T-helper 2 cell treated with Interferon-gamma antibody and Interleukin-4, amounts not matched to agents 100 ng/mL and 5 ng/mL, for 36 hours (primary cell): ENCODE measurements at regions not wholly inside any gene's neighbourhood (a gene's known extent, or its start where the extent isn't known, plus 50 kb on each side); places are given as distances from the start of the nearest gene placed in this dataset.

ENCODE experiments used
- intact Hi-C: fragments of 100-400 bp; cut with micrococcal nuclease; formaldehyde crosslinking; loops from one replicate; pipeline ENCODE4 v1.15.1; 2023

GRCh38 chr11:25863986-25864385, 467.9 kb upstream of the ANO3 start:
- intact Hi-C loops = no loop called here

DNA sequence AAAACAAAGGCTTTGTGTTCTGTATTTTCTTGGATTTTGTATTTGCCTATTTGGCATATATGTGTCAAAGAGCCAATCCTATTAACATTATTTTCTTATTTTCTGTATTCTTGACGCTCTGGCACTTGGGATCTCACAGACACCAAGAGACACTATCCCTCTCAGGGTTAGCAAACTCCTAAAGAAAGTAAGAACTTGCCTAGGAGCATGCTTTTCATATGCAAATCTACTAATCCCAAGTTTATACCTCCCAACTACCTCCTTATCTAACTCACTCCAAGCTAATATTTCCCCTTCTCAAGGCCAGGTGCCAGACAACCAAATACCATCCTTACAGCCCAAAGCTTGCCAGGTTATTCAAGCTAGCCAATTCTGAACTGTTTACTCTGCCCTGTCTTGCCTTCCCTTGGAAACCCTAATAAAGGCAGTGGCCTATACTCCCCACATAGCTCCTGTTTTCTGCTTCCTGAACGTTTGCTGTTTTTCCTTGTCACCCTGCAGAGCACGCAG, 455.4 kb upstream of the ANO3 start:
- intact Hi-C loops = no loop called here

DNA sequence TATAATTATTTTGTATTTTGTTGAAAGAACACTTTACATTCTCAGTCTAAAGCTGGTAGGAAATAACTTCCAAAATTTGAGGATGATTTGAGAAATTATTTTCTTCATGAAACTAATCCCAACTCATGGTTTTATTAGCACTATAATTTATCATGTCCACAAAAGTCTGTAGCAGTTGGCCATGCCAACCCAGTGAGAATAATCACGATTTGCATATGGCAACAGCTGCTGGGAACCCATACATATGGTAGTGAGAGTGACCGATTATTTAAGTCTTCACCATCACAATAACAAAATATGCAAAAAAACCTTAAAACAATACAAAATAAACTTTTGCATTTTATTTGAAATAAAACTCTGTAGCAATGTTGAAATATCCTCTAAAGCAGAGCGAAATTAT, 445.9 kb upstream of the ANO3 start:
- intact Hi-C loops = no loop called here

- intact Hi-C loops = no loop called here
These were observed 441.2 kb upstream of the ANO3 start for GRCh38 chr11:25890626-25891260.

DNA sequence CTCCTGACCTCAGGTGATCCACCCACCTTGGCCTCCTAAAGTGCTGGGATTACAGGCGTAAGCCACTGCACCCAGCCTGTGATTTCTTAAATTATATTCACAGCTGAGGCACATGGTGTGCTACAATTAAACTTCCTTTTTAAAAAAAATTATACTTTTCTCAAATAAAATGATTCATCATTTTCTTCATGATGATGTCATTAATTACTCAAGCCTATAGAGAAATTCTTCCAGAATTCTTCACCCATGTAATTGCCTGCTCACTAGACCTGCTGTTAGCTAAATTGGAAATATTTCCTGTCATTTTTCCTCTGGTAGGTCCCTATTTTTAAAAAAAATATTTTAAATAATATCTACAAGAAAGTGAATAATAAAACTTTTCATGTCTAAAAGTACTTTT, 440.0 kb upstream of the ANO3 start:
- intact Hi-C loops = no loop called here

DNA sequence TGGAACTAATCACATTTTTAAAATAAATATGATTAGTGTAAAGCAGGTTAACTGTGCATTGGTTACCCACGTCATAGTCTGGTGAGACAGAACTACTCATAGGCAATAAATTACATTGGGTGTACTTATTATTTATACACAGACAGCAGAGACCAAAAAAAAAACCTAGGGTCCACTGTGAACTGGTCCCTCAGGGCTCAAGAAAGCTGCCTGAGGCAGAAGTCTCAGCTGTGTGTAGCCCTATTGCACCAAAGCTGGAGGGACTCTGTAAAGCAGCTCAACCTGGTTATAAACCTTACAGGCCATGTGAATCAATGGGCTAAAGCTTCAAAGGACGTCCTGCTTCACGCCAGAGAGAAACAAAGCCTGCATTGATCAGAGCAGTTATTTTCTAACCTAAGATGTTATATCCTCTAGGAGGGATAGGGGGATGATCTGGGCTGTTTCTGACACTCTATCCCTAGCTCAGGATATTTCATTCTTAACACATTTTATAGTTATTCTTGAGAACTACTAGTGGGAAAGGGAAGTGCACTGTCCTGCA, 432.2 kb upstream of the ANO3 start:
- intact Hi-C loops = no loop called here

- intact Hi-C loops = no loop called here
These were observed 431.1 kb upstream of the ANO3 start for GRCh38 chr11:25900814-25901213.

GRCh38 chr11:25901415-25901814, 430.5 kb upstream of the ANO3 start:
- intact Hi-C loops = no loop called here

DNA sequence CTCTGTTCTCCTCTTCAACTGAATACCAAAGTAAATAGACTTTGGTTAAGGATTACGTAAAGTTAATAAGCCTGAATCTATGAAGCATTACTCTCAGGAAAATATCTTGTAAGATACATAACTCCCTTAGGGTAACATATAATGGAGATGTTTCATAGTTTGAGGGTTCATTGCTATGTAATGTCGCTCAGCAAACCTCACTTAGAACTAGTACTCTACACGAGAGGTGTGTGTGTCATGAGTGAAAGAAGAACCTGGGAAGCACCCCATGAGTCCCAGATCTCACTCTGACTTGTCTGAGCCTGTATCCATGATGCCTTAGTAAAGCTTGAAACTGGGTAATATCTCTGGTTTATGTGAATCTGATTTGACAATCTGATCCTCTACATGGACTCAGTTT, 429.5 kb upstream of the ANO3 start:
- intact Hi-C loops = no loop called here

- intact Hi-C loops = no loop called here
These were observed 423.2 kb upstream of the ANO3 start for GRCh38 chr11:25908726-25909125.

DNA sequence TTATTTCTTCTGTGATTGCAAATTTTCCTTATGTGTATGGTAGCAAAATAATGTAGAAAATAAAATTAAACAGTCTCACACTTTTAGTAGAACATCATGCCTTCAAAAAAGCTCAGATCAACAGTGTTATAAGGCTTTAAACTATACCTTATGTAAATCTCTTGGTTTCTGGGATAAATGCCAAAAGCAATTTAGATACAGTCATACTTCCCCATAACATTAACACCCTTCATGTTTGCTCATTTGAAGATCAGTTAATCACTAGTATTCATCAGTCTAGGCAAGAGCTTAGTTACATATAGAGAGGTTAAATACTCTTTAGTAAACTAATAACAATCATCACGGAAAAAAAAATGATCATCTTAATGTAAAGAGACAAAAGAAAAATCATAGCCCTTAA, 421.8 kb upstream of the ANO3 start:
- intact Hi-C loops = no loop called here

GRCh38 chr11:25920356-25920755, 411.6 kb upstream of the ANO3 start:
- intact Hi-C loops = no loop called here

- intact Hi-C loops = no loop called here
These were observed 407.3 kb upstream of the ANO3 start for GRCh38 chr11:25924586-25924985.

DNA sequence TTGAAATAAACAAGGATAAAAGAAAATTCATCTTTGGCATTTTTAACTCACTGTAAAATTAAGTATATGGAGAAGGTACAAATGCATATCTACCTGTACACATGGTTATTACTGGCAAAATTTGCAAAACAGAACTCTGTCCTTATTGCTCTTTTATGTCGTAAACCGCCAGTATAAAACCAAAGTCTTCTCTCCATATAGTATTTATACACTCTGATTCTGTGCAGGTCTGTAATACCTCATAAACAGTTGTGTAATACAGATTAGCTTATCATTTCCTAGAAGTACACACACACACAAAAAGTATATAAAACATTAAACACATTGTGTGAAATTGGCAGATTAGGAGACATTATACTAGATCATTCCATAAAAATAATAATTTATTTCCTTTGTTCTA, 406.6 kb upstream of the ANO3 start:
- intact Hi-C loops = no loop called here

- intact Hi-C loops = no loop called here
These were observed 404.4 kb upstream of the ANO3 start for GRCh38 chr11:25927411-25927953.

DNA sequence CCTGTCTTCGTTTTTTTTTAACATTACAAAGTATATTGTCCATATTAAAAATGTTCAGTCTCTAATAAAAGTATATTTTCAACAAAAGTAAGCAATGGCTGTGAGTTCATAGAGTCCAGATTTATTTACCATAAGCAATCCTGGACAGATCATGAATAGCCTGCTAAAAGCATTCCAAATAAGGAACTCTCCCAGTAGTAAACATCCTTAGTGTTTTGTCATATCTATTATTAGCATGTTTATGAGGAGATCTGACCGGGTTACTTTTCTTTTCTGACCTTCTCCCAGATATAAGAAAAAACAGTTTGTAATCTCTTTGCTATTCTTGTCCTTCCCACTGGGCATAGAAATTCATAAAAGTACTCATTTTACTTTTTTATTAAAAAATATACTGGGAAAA, 403.9 kb upstream of the ANO3 start:
- intact Hi-C loops = no loop called here

DNA sequence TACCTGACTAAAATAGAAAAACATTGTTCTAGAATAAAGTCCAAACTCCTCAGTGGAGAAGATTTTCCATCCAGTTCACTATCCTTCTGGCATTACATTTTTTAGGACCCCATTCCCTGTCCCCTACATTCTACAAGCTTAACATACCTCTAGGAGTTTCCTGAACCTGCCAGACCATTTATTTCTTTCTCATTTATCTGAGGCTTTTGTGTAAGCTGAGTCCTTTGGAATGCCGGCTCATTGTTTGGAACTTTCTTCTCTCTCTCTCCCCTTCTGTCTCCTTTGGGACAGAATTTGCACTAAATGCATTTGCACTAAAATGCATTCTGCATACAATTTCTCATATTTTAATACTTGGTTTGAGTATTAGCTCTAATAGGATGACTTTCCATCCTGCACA, 393.0 kb upstream of the ANO3 start:
- intact Hi-C loops = no loop called here

GRCh38 chr11:25939691-25940090, 392.2 kb upstream of the ANO3 start:
- intact Hi-C loops = no loop called here

GRCh38 chr11:25941353-25941752, 390.6 kb upstream of the ANO3 start:
- intact Hi-C loops = no loop called here

DNA sequence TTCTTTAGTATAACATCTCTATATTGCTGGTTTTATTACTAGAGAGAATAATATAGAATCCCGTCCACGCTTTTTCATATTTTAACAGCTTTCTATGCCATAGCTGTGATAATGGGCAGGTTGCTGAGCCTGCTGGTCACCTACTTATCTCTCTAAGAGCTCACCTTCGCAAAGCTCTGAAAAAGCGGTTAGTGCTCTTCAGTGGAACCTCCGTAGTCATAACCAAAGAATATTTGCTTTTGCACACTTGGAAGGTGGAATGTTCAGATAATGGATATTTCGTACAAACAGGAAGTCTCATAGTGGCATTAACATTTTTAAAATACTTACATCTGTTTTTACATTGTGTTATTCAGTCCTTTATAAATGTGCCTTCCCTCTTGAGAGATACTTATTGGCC, 388.9 kb upstream of the ANO3 start:
- intact Hi-C loops = no loop called here

DNA sequence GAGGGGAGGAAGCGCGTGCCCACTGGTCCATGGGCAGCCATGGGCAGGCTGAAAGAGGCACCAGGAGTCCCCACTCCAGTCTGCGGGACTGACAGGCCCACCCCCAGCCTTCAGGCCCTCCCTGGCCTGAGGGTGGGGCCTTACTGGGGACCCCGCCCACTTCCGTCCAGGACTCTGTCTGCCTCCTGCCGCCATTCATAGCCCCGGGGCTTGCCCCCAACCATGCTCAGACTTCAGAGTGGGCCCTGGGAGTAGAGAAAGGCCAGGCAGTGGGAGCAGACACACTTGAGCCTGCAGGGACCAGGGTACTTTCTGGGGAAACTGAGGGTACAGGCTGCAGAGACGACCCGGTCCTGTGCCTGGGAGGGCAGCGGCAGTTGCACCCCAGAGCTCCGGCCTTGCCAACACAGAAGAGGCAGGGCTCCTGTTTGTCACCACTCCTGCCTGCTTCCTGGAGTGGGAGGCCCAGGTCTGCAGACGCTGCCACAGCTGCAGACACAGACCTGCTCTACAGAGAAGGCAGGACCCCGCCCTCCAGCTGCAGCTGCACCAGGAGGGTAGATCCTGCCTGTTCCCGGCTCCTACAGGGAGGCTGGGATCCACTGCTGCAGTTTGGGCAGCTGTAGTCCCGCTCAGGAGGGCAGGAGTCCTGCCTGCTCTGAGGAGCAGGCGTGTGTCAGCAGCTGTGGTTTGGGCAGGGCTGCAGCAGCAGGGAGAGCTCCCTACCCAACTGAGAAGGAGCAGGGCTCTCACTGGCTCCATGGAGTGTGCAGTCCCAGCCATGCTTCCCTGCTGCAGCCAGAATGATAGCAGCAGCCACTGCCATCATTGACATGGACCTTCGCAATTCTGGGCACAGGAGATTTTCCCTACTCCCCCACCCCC, 387.9 kb upstream of the ANO3 start:
- intact Hi-C loops = no loop called here

- intact Hi-C loops = no loop called here
These were observed 382.0 kb upstream of the ANO3 start for GRCh38 chr11:25949918-25950317.
